ENCODE measurements at regions not wholly inside any gene's neighbourhood (a gene's known extent, or its start where the extent isn't known, plus 50 kb on each side); places are given as distances from the start of the nearest gene placed in this dataset.

DNA sequence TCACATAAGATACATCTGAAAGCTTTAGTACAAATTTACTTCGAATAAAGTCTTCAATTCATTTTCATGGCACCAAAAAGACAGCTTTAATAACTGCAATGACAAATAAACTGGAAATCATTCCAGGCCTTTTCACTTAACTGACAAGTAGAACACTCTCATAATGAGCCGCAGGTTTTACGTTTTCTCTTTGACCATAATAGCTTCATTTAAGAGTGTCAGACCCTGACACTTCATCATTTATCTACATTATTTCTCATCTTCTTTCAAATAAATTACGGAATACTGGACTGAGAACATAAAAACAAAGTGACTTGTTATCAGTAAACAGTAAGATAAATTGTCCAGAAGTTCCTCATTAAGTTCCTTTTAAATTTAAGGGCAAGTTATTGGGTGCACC, 1252.9 kb upstream of the ACVR2A start:
- DNase-seq (ENCODE audit: low read depth, low spot score) (no peak), ATAC-seq (no peak)
- Histone ChIP-seq H3K4me3 (ENCODE audit: low read depth in 2 of 2, low read length in 2 of 2) (no peak overlapping the region), H3K36me3 (ENCODE audit: control insufficient read depth, insufficient read depth, low read length) (no peaks in the 10 kb centered on the region), H3K27me3 (ENCODE audit: control insufficient read depth, insufficient read depth, low read length) (no peaks in the 10 kb centered on the region), H3K4me1 (ENCODE audit: control insufficient read depth, insufficient read depth, low read length) (no peaks in the 10 kb centered on the region), H3K9me3 (ENCODE audit: control insufficient read depth, insufficient read depth, low read depth, low read length) (no peaks in the 10 kb centered on the region), H3K27ac (ENCODE audit: low read length) (no peak overlapping the region)
- TF ChIP-seq CTCF (IDR thresholded peaks at IDR 0.05) (no peak), TCF7L2 (IDR thresholded peaks at IDR 0.05; ENCODE audit: low read depth, low read length) (no peak)
- BruUV-seq (replicated peaks), result no TSS peak
- in situ Hi-C loops (cut with HindIII; ENCODE audit: low pct_unique_long_range_greater_than_20kb, low sequenced_read_pairs), result no loop called here
- intact Hi-C loops (cut with micrococcal nuclease; ENCODE audit: unreplicated experiment), result no loop called here
- ChIA-PET POLR2A (no interaction called here), CTCF (no interaction called here)

GRCh38 chr2:146587291-146587713, 1257.5 kb upstream of the ACVR2A start:
- H3K4me1 ChIP-seq (ENCODE audit: control insufficient read depth, insufficient read depth, low read length), result no peaks in the 10 kb centered on the region
- no peak for DNase-seq (ENCODE audit: low read depth, low spot score)
- no peak overlapping the region for H3K4me3 ChIP-seq (ENCODE audit: low read depth in 2 of 2, low read length in 2 of 2)
- intact Hi-C loops (cut with micrococcal nuclease; ENCODE audit: unreplicated experiment), result no loop called here
- ChIA-PET CTCF (no interaction called here), POLR2A (no interaction called here)
- no peak for ATAC-seq
- BruUV-seq (replicated peaks), result no TSS peak
- H3K36me3 ChIP-seq (ENCODE audit: control insufficient read depth, insufficient read depth, low read length), result no peaks in the 10 kb centered on the region
- no peak overlapping the region for H3K27ac ChIP-seq (ENCODE audit: low read length)
- in situ Hi-C loops (cut with HindIII; ENCODE audit: low pct_unique_long_range_greater_than_20kb, low sequenced_read_pairs), result no loop called here
- TF ChIP-seq REST (IDR thresholded peaks at IDR 0.05; ENCODE audit: insufficient read depth in 1 of 2, low read depth in 2 of 2, low read length in 1 of 2) (no peak), POLR2AphosphoS5 (IDR thresholded peaks at IDR 0.05; ENCODE audit: low read depth, low read length) (no peak), TCF7L2 (IDR thresholded peaks at IDR 0.05; ENCODE audit: low read depth, low read length) (no peak), CTCF (IDR thresholded peaks at IDR 0.05) (no peak), SIN3A (IDR thresholded peaks at IDR 0.05; ENCODE audit: borderline replicate concordance, insufficient read depth, low read depth, low read length) (no peak)
- H3K9me3 ChIP-seq (ENCODE audit: control insufficient read depth, insufficient read depth, low read depth, low read length), result no peaks in the 10 kb centered on the region
- H3K27me3 ChIP-seq (ENCODE audit: control insufficient read depth, insufficient read depth, low read length), result no peaks in the 10 kb centered on the region

- ChIA-PET POLR2A (no interaction called here), CTCF (no interaction called here)
Measured at GRCh38 chr2:146584316-146584715, 1260.5 kb upstream of the ACVR2A start.

More at GRCh38 chr2:146584316-146584715, 1260.5 kb upstream of the ACVR2A start:
- ATAC-seq (no peak), DNase-seq (ENCODE audit: low read depth, low spot score) (no peak)
- H3K27me3 ChIP-seq (ENCODE audit: control insufficient read depth, insufficient read depth, low read length), result no peaks in the 10 kb centered on the region
- H3K36me3 ChIP-seq (ENCODE audit: control insufficient read depth, insufficient read depth, low read length), result no peaks in the 10 kb centered on the region
- in situ Hi-C loops (cut with HindIII; ENCODE audit: low pct_unique_long_range_greater_than_20kb, low sequenced_read_pairs), result no loop called here
- H3K4me3 ChIP-seq (ENCODE audit: low read depth in 2 of 2, low read length in 2 of 2), result no peak overlapping the region
- BruUV-seq (replicated peaks), result no TSS peak
- TF ChIP-seq TCF7L2 (IDR thresholded peaks at IDR 0.05; ENCODE audit: low read depth, low read length), result no peak
- TF ChIP-seq SIN3A (IDR thresholded peaks at IDR 0.05; ENCODE audit: borderline replicate concordance, insufficient read depth, low read depth, low read length), result no peak
- no peak for TF ChIP-seq REST (IDR thresholded peaks at IDR 0.05; ENCODE audit: insufficient read depth in 1 of 2, low read depth in 2 of 2, low read length in 1 of 2)
- no peak for TF ChIP-seq CTCF (IDR thresholded peaks at IDR 0.05)
- TF ChIP-seq POLR2AphosphoS5 (IDR thresholded peaks at IDR 0.05; ENCODE audit: low read depth, low read length), result no peak
- no peaks in the 10 kb centered on the region for H3K9me3 ChIP-seq (ENCODE audit: control insufficient read depth, insufficient read depth, low read depth, low read length)
- intact Hi-C loops (cut with micrococcal nuclease; ENCODE audit: unreplicated experiment), result no loop called here
- H3K27ac ChIP-seq (ENCODE audit: low read length), result no peak overlapping the region
- no peaks in the 10 kb centered on the region; the same call in 1 of the 2 replicates for H3K4me1 ChIP-seq (ENCODE audit: control insufficient read depth, insufficient read depth, low read length)
